H1 (cell line): ENCODE measurements at regions not wholly inside any gene's neighbourhood (a gene's known extent, or its start where the extent isn't known, plus 50 kb on each side); places are given as distances from the start of the nearest gene placed in this dataset.

ENCODE experiments used
- KDM1A ChIP-seq: fragments of 200-600, 300-600 bp; sonication (generic); IDR thresholded peaks from 2 replicates; pipeline ENCODE4 v1.7.1; 2016; ENCODE audit warnings: mild to moderate bottlenecking, low read length, borderline replicate concordance
- MAFK ChIP-seq: IDR thresholded peaks from 2 replicates; pipeline ENCODE4 v1.6.1; 2012; ENCODE audit warnings: low read depth, mild to moderate bottlenecking, improper control_type of control experiment, low read length
- RBBP5 ChIP-seq: IDR thresholded peaks from 2 replicates; pipeline ENCODE4 v1.7.1; 2012; ENCODE audit warnings: low read depth, mild to moderate bottlenecking, inconsistent platforms, low read length, moderate library complexity, borderline replicate concordance

- TF ChIP-seq MAFK = no peak
- no peak for TF ChIP-seq KDM1A
- no peak for TF ChIP-seq RBBP5
Measured at GRCh38 chr5:87733897-87734296, 321.2 kb upstream of the CCNH start (continued).
